Mucosa of descending colon (tissue), 3 donors: ENCODE measurements at regions not wholly inside any gene's neighbourhood (a gene's known extent, or its start where the extent isn't known, plus 50 kb on each side); places are given as distances from the start of the nearest gene placed in this dataset.

Experiments used
- ATAC-seq: fragments of 200-7000 bp; cut with Tn5 transposase; one replicate; pipeline ENCODE4 v1.9.1; 2020; ENCODE audit warnings: mild to moderate bottlenecking, moderate library complexity
- DNase-seq, 3 donors: peaks; one replicate each; pipeline ENCODE4 v3.0.0-alpha.2; 2020
- H3K36me3 ChIP-seq: fragments of 200-600 bp; one replicate; pipeline ENCODE4 v1.8.0; 2021; ENCODE audit warnings: low read depth, mild to moderate bottlenecking
- H3K4me1 ChIP-seq: fragments of 200-600 bp; one replicate; pipeline ENCODE4 v1.8.0; 2021; ENCODE audit warnings: low read depth, mild to moderate bottlenecking
- H3K4me3 ChIP-seq: fragments of 200-600 bp; one replicate; pipeline ENCODE4 v1.8.0; 2021; ENCODE audit warnings: mild to moderate bottlenecking
- H3K9me3 ChIP-seq: fragments of 200-600 bp; one replicate; pipeline ENCODE4 v1.8.0; 2021; ENCODE audit warnings: mild to moderate bottlenecking
- intact Hi-C, 2 donors: fragments of 100-400 bp; cut with DNase I in 1 of 2; cut with micrococcal nuclease in 1 of 2; formaldehyde crosslinking; loops; one replicate each; pipeline versions ENCODE4 v1.11.0 to v1.11.1; 2022; cut with DNase I, micrococcal nuclease
- TF ChIP-seq, protein P1 (sequence below): fragments of 200-600 bp; IDR thresholded peaks from one replicate; pipeline ENCODE4 v1.8.0; 2022; ENCODE audit warnings: antibody characterized with exemption, mild to moderate bottlenecking
- donor health status: DM: no; HTN: no; CAD: no; lungs with moderate emphysema.
- donor health status: DM: no; HTN: no; CAD: no.
- donor health status: DM: no; HTN: yes; CAD: no.

DNA sequence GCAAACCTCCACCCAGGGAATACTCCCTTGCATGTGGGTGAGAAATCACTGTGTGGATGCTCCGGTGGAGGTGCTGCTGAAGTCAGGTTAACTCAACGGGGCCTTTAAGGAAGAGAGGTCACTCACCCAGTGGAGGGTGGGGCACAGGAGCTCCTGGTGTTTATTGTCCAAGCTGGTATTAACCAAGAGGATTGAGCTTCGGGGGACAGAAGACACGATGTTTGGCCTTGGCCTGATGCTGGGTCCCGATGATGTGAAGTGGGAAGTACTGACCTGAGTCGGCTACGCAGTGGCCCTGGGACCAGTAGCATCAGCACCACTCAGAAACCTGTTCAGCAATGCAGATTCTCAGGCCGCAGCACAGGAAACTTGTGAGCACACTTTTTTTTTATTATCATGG is 85.7 kb upstream of the WASF3 start:
- Histone ChIP-seq H3K9me3 (no peaks in the 10 kb centered on the region), H3K4me3 (no peak overlapping the region), H3K36me3 (no peaks in the 10 kb centered on the region), H3K4me1 (no peaks in the 10 kb centered on the region)
- ATAC-seq (no peak), DNase-seq (no peak)
- intact Hi-C loops: no loop called here
- TF ChIP-seq, protein P1, sequence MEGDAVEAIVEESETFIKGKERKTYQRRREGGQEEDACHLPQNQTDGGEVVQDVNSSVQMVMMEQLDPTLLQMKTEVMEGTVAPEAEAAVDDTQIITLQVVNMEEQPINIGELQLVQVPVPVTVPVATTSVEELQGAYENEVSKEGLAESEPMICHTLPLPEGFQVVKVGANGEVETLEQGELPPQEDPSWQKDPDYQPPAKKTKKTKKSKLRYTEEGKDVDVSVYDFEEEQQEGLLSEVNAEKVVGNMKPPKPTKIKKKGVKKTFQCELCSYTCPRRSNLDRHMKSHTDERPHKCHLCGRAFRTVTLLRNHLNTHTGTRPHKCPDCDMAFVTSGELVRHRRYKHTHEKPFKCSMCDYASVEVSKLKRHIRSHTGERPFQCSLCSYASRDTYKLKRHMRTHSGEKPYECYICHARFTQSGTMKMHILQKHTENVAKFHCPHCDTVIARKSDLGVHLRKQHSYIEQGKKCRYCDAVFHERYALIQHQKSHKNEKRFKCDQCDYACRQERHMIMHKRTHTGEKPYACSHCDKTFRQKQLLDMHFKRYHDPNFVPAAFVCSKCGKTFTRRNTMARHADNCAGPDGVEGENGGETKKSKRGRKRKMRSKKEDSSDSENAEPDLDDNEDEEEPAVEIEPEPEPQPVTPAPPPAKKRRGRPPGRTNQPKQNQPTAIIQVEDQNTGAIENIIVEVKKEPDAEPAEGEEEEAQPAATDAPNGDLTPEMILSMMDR: no peak

DNA sequence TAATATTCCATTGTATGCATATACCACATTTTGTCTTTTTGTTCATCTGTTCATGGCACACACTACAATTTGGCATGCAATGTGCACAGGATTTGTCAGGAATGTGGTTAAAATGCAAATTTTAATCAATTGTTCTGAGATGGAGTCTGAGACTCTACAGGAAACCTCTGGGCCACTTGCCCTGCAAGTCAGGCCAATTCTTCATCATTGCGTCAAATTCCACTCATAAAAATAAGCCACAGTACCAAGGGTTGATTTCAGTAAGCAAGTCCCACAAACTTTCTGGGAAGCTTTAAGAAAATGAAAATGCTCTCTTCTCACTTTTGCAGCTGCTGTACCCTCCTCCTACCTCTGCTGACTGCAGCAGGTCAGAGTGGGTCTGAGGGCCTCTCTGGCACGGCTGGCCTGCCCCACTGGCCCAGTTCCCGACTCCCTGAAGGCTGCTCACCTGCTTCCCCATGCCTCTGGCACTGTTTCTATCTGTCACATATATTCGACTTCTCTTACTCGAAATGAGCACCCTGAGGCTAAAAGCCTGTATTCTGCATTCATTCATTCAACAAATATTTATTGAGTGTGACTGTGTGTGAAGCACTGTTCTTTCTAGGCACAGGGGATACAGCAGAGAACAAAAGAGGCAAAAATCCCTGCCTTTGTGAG is 83.8 kb upstream of the WASF3 start:
- no peaks in the 10 kb centered on the region for H3K4me1 ChIP-seq
- TF ChIP-seq, protein P1: no peak
- ATAC-seq (no peak), DNase-seq (no peak)
- intact Hi-C loops: no loop called here
- no peaks in the 10 kb centered on the region for H3K36me3 ChIP-seq
- no peaks in the 10 kb centered on the region for H3K9me3 ChIP-seq
- no peak overlapping the region for H3K4me3 ChIP-seq

DNA sequence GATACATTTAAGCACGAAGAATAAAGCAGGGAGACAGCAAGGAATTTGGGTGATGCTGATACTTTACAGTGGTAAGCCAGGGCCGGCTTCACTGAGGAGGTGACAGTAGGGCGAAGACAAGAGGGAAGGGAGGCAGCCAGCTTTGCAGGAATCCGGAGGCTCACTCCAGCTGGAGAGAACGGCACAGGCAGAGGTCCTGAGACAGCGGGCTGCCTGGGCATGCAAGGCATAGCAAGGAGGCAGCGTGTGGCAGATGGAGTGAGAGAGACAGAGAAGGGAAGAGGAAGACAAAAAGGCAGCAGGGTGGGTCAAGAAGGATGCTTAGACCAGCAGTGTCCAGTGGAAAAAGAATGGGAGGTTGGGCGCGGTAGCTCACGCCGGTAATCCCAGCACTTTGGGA is 83.2 kb upstream of the WASF3 start:
- ATAC-seq: no peak
- Histone ChIP-seq H3K9me3 (no peaks in the 10 kb centered on the region), H3K4me3 (no peak overlapping the region), H3K36me3 (no peaks in the 10 kb centered on the region), H3K4me1 (no peaks in the 10 kb centered on the region)
- TF ChIP-seq, protein P1: no peak
- no peak for DNase-seq
- intact Hi-C loops: no loop called here

DNA sequence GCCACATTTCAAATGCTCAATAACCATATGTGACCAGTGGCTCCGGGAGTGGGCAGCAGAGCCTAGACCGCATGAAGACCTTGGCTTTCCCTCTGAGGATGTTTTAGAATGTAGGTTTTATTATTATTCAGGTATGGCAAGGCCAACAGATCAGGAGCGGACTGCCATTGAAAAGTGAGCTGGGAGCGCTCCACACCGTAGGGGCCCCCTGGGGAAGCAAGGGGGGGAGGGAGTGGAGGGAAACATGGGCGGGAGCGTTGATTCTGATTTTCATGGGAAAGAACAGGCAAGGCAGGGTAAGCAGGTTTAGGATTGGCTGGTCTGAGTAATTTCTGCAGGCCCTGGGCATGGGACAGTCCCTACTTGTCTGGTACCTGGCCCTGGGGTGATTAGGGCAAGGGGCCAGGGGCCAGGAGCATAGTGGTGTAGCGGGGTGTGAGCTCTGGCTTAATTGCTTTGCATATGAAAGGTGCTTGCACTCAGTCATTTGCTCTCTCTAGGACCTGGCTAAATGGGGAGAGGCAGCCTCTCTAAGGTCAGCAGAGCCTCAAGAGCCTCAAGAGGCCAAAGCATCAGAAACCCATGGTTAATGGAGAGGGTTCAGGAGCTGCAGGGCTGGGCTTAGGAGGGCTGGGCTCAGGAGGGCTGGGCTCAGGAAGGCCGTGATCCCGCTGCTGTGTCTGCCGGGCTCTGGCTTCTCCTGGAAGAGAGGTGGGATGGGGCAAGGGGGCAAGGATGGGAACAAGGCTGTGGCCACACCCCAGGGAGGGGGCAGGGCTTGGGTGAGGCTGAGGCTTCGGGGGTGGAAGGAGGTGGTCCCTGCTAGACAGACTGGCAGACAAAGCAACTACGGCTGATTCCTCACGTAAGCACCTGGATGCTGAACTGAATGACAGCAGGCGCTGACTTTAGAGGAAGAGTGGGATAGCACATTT is 82.0 kb upstream of the WASF3 start:
- Histone ChIP-seq H3K4me3 (no peak overlapping the region), H3K4me1 (no peaks in the 10 kb centered on the region), H3K9me3 (no peaks in the 10 kb centered on the region), H3K36me3 (no peaks in the 10 kb centered on the region)
- DNase-seq: no peak
- no peak for ATAC-seq
- intact Hi-C loops: no loop called here
- TF ChIP-seq, protein P1: no peak

DNA sequence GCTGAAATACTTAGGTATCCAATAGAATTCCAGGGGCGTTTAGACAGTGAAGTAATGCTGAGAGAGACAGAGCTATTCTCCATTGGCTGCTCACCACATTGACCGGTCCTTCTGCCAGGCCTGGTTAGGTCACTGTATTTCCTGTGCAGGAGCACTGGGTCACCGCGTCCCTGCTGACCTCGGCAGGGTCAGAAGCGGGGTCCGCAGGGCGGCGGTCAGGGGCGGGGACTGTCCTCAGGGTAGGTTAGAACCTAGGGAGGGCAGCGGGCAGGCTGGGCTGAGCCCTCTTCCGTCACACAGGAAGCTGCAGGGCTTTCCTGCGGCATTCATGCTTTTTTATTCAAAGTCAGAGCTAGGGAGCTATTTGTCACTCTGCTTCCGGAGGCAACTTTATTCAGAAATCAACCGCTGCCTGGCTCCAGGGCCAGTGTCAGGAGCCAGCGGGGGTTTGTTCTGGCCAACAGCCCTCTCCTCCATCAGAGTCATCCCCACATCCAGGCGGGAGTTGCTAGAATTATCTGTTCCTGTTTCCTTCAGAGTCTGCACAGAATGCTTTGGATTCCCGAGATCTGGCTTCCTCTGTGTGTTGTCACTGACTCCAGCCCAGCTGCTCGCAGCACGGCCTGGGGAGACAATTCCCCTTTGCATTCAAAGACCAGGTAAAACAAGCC is 81.2 kb upstream of the WASF3 start:
- H3K4me3 ChIP-seq: no peak overlapping the region
- H3K9me3 ChIP-seq: no peaks in the 10 kb centered on the region
- no peaks in the 10 kb centered on the region for H3K36me3 ChIP-seq
- DNase-seq: no peak
- intact Hi-C loops: no loop called here
- ATAC-seq: no peak
- H3K4me1 ChIP-seq: no peaks in the 10 kb centered on the region
- TF ChIP-seq, protein P1: no peak
